ENCODE measurements at regions not wholly inside any gene's neighbourhood (a gene's known extent, or its start where the extent isn't known, plus 50 kb on each side); places are given as distances from the start of the nearest gene placed in this dataset.
"Not testable (repeated sequence)": the region's sequence is repeated elsewhere in the genome, so short reads cannot be mapped to it uniquely, and the experiment has no call there.

- DNase-seq: no peak
Observed at GRCh38 chr1:9442278-9442846, 96.9 kb upstream of the SLC25A33 start.

GRCh38 chr1:9442986-9443385 lies 96.3 kb upstream of the SLC25A33 start:
- DNase-seq: no peak

GRCh38 chr1:9443913-9444445 lies 95.3 kb upstream of the SLC25A33 start:
- no peak for DNase-seq

- no peak for DNase-seq
Observed at GRCh38 chr1:9444532-9444931, 94.7 kb upstream of the SLC25A33 start.

- DNase-seq: not testable (repeated sequence)
Observed at GRCh38 chr1:9445081-9445480, 94.2 kb upstream of the SLC25A33 start.

- no peak for DNase-seq
Observed at GRCh38 chr1:9447215-9447960, 91.9 kb upstream of the SLC25A33 start.

- no peak for DNase-seq
Observed at GRCh38 chr1:9448132-9449109, 90.8 kb upstream of the SLC25A33 start.

GRCh38 chr1:9449110-9449627 lies 90.1 kb upstream of the SLC25A33 start:
- DNase-seq: no peak

- DNase-seq: no peak
Observed at GRCh38 chr1:9449976-9450696, 89.1 kb upstream of the SLC25A33 start.

GRCh38 chr1:9451081-9451480 lies 88.2 kb upstream of the SLC25A33 start:
- no peak for DNase-seq

- DNase-seq: no peak
Observed at GRCh38 chr1:9452516-9453140, 86.6 kb upstream of the SLC25A33 start.

GRCh38 chr1:9453375-9453774 lies 85.9 kb upstream of the SLC25A33 start:
- no peak for DNase-seq

GRCh38 chr1:9453779-9454418 lies 85.4 kb upstream of the SLC25A33 start:
- no peak for DNase-seq

- peak in 1 of 2 experiments; percentile 49 for DNase-seq
Observed at GRCh38 chr1:9454494-9455066, 84.7 kb upstream of the SLC25A33 start.

GRCh38 chr1:9455487-9456234 lies 83.6 kb upstream of the SLC25A33 start:
- DNase-seq: peak in 1 of 2 experiments; percentile 55

GRCh38 chr1:9456833-9457232 lies 82.4 kb upstream of the SLC25A33 start:
- DNase-seq: no peak

GRCh38 chr1:9459816-9460407 lies 79.4 kb upstream of the SLC25A33 start:
- no peak for DNase-seq

- no peak for DNase-seq
Observed at GRCh38 chr1:9465640-9466039, 73.6 kb upstream of the SLC25A33 start.

All from NCI-H526 (cell line).